H9 (cell line): ENCODE measurements at regions not wholly inside any gene's neighbourhood (a gene's known extent, or its start where the extent isn't known, plus 50 kb on each side); places are given as distances from the start of the nearest gene placed in this dataset.

Experiments
- DNase-seq: peaks from one replicate; pipeline ENCODE4 v3.0.0-alpha.2; 2017
- H2AFZ ChIP-seq: one replicate; pipeline ENCODE4 v1.6.1; 2013; ENCODE audit warnings: mild to moderate bottlenecking, low read length, control low read depth, moderate library complexity
- H2AK5ac ChIP-seq: 2 replicates; pipeline ENCODE4 v1.6.1; 2013; ENCODE audit warnings: low read length, control low read depth, mixed read lengths; ENCODE audit not compliant: insufficient read length
- H2BK120ac ChIP-seq: one replicate; pipeline ENCODE4 v1.6.1; 2013; ENCODE audit warnings: low read depth, mild to moderate bottlenecking, low read length, control low read depth, inconsistent platforms; ENCODE audit not compliant: poor library complexity, severe bottlenecking
- H2BK12ac ChIP-seq: 2 replicates; pipeline ENCODE4 v1.6.1; 2013; ENCODE audit warnings: low read length, control low read depth, mixed read lengths, low read depth; ENCODE audit not compliant: insufficient read length
- H2BK15ac ChIP-seq: 2 replicates; pipeline ENCODE4 v1.6.1; 2013; ENCODE audit warnings: low read depth, low read length, control low read depth
- H2BK20ac ChIP-seq: one replicate; pipeline ENCODE4 v1.6.1; 2013; ENCODE audit warnings: low read depth, mild to moderate bottlenecking, low read length, control low read depth, inconsistent platforms; ENCODE audit not compliant: poor library complexity, severe bottlenecking
- H2BK5ac ChIP-seq: 2 replicates; pipeline ENCODE4 v1.6.1; 2013; ENCODE audit warnings: low read length, control low read depth, mixed read lengths; ENCODE audit not compliant: insufficient read length
- H3K14ac ChIP-seq: 2 replicates; pipeline ENCODE4 v1.6.1; 2013; ENCODE audit warnings: low read length, control low read depth; ENCODE audit not compliant: insufficient read depth
- H3K18ac ChIP-seq: 2 replicates; pipeline ENCODE4 v1.6.1; 2013; ENCODE audit warnings: low read depth, mild to moderate bottlenecking, mixed read lengths, low read length, control low read depth; ENCODE audit not compliant: insufficient read length
- H3K23ac ChIP-seq: 2 replicates; pipeline ENCODE4 v1.6.1; 2013; ENCODE audit warnings: low read length, control low read depth, mixed read lengths, low read depth; ENCODE audit not compliant: insufficient read length
- H3K23me2 ChIP-seq: 2 replicates; pipeline ENCODE4 v1.6.1; 2013; ENCODE audit warnings: low read depth, mild to moderate bottlenecking, mixed read lengths, low read length, control low read depth; ENCODE audit not compliant: insufficient read length, poor library complexity, severe bottlenecking
- H3K27ac ChIP-seq: 2 replicates; pipeline ENCODE4 v1.5.1; 2013; ENCODE audit warnings: low read length, control low read depth, mixed read lengths, low read depth; ENCODE audit not compliant: insufficient read length
- H3K27me3 ChIP-seq: 2 replicates; pipeline ENCODE4 v1.6.1; 2013; ENCODE audit warnings: low read length, control low read depth, inconsistent platforms; ENCODE audit not compliant: insufficient read depth
- H3K4ac ChIP-seq: 2 replicates; pipeline ENCODE4 v1.6.1; 2013; ENCODE audit warnings: low read depth, mild to moderate bottlenecking, control low read depth, inconsistent platforms, low read length, moderate library complexity
- H3K4me1 ChIP-seq: 2 replicates; pipeline ENCODE4 v1.6.1; 2013; ENCODE audit warnings: low read length, control low read depth, inconsistent platforms; ENCODE audit not compliant: insufficient read depth
- H3K4me2 ChIP-seq: 2 replicates; pipeline ENCODE4 v1.6.1; 2013; ENCODE audit warnings: low read length, control low read depth, mixed read lengths; ENCODE audit not compliant: insufficient read length, insufficient read depth
- H3K56ac ChIP-seq: 2 replicates; pipeline ENCODE4 v1.6.1; 2013; ENCODE audit warnings: low read depth, mild to moderate bottlenecking, mixed read lengths, low read length, control low read depth; ENCODE audit not compliant: insufficient read length
- H3K79me1 ChIP-seq: 2 replicates; pipeline ENCODE4 v1.6.1; 2013; ENCODE audit warnings: low read depth, mild to moderate bottlenecking, moderate library complexity, low read length, control low read depth, inconsistent platforms; ENCODE audit not compliant: insufficient read depth, poor library complexity, severe bottlenecking
- H3K79me2 ChIP-seq: 2 replicates; pipeline ENCODE4 v1.6.1; 2013; ENCODE audit warnings: low read length, control low read depth, inconsistent platforms; ENCODE audit not compliant: insufficient read depth
- H3K9ac ChIP-seq: 2 replicates; pipeline ENCODE4 v1.6.1; 2013; ENCODE audit warnings: low read length, control low read depth, mixed read lengths; ENCODE audit not compliant: insufficient read length; ENCODE audit errors: extremely low read depth
- H3K9me3 ChIP-seq: one replicate; pipeline ENCODE4 v1.6.1; 2013; ENCODE audit warnings: low read depth, low read length, inconsistent platforms; ENCODE audit not compliant: control insufficient read depth
- H3T11ph ChIP-seq: one replicate; pipeline ENCODE4 v1.6.1; 2013; ENCODE audit warnings: mild to moderate bottlenecking, low read length, control low read depth, inconsistent platforms
- H4K20me1 ChIP-seq: one replicate; pipeline ENCODE4 v1.6.1; 2013; ENCODE audit not compliant: control insufficient read depth, insufficient read length, insufficient read depth
- H4K5ac ChIP-seq: 2 replicates; pipeline ENCODE4 v1.6.1; 2013; ENCODE audit warnings: low read depth, mild to moderate bottlenecking, mixed read lengths, low read length, control low read depth; ENCODE audit not compliant: insufficient read length
- H4K8ac ChIP-seq: replicated peaks from 2 replicates; pipeline ENCODE4 v1.6.1; 2013; ENCODE audit warnings: low read length, control low read depth, mixed read lengths, low read depth; ENCODE audit not compliant: insufficient read length
- H4K91ac ChIP-seq: 2 replicates; pipeline ENCODE4 v1.6.1; 2013; ENCODE audit warnings: low read depth, mild to moderate bottlenecking, moderate library complexity, mixed read lengths, low read length, control low read depth; ENCODE audit not compliant: insufficient read length
- H3K27ac Mint-ChIP-seq, 3 experiments: 2 replicates in 2 of 3; 3 replicates in 1 of 3; pipeline ENCODE4 v1.8.0; 2020 to 2021; ENCODE audit warnings: mixed read lengths in 3 of 3, mild to moderate bottlenecking in 1 of 3, moderate library complexity in 1 of 3
- H3K27me3 Mint-ChIP-seq: 2 replicates; pipeline ENCODE4 v1.8.0; 2021; ENCODE audit warnings: low read depth, mild to moderate bottlenecking, moderate library complexity, mixed read lengths
- H3K36me3 Mint-ChIP-seq, 3 experiments: 2 replicates in 2 of 3; 3 replicates in 1 of 3; pipeline ENCODE4 v1.8.0; 2020 to 2021; ENCODE audit warnings: low read depth in 3 of 3, mixed read lengths in 3 of 3; ENCODE audit not compliant: insufficient read depth in 1 of 3
- H3K4me1 Mint-ChIP-seq, 2 experiments: 2 replicates each; pipeline ENCODE4 v1.8.0; 2020; ENCODE audit warnings: mixed read lengths in 2 of 2
- H3K4me3 Mint-ChIP-seq, 2 experiments: 2 replicates in 1 of 2; 3 replicates in 1 of 2; pipeline ENCODE4 v1.8.0; 2020 to 2021; ENCODE audit warnings: mild to moderate bottlenecking in 2 of 2, mixed read lengths in 2 of 2, moderate library complexity in 1 of 2
- H3K9me3 Mint-ChIP-seq, 2 experiments: 2 replicates in 1 of 2; 3 replicates in 1 of 2; pipeline ENCODE4 v1.8.0; 2020; ENCODE audit warnings: mild to moderate bottlenecking in 2 of 2, mixed read lengths in 2 of 2, moderate library complexity in 1 of 2
- CTCF ChIP-seq: fragments of 200-600 bp; sonication (generic); conservative IDR thresholded peaks from 3 replicates; pipeline ENCODE4 v1.8.0; 2021; ENCODE audit warnings: antibody characterized with exemption, mild to moderate bottlenecking
- WGBS: extraction: QIAGEN DNeasy Blood & Tissue Kit; methylation state at CpG from one replicate; pipeline ENCODE4 v1.1.7; 2013; ENCODE audit warnings: missing lambda C conversion rate, low lambda C conversion rate, mixed read lengths; ENCODE audit not compliant: insufficient read length; ENCODE audit errors: extremely low coverage; 5-methylcytosine and 5-hydroxymethylcytosine counted together

GRCh38 chr12:19981944-19982343 lies 386.4 kb upstream of the PDE3A start:
- H3K27ac ChIP-seq = no peak overlapping the region
- H2BK15ac ChIP-seq = no peak overlapping the region
- no peaks in the 10 kb centered on the region for H3K23me2 ChIP-seq
- H4K91ac ChIP-seq = no peak overlapping the region
- no peak overlapping the region for H3K14ac ChIP-seq
- H3T11ph ChIP-seq = no peak overlapping the region
- H2AK5ac ChIP-seq = no peak overlapping the region
- no peaks in the 10 kb centered on the region for H3K79me1 ChIP-seq
- no peaks in the 10 kb centered on the region for H3K79me2 ChIP-seq
- H3K9me3 ChIP-seq = no peaks in the 10 kb centered on the region
- H4K20me1 ChIP-seq = no peaks in the 10 kb centered on the region
- H2BK120ac ChIP-seq = no peak overlapping the region
- Mint-ChIP-seq H3K9me3 (no peaks in the 10 kb centered on the region), H3K4me3 (no peak overlapping the region), H3K4me1 (no peaks in the 10 kb centered on the region), H3K27ac (no peak overlapping the region), H3K36me3 (no peaks in the 10 kb centered on the region), H3K27me3 (no peaks in the 10 kb centered on the region)
- no peak overlapping the region for H3K9ac ChIP-seq
- TF ChIP-seq CTCF = no peak
- H3K23ac ChIP-seq = no peak overlapping the region
- no peak overlapping the region for H2BK5ac ChIP-seq
- H4K5ac ChIP-seq = no peak overlapping the region
- no peak overlapping the region for H3K4me2 ChIP-seq
- no peak overlapping the region for H2AFZ ChIP-seq
- H4K8ac ChIP-seq = no peak overlapping the region
- no peak overlapping the region for H3K56ac ChIP-seq
- no peak overlapping the region for H3K18ac ChIP-seq
- no peaks in the 10 kb centered on the region for H3K4me1 ChIP-seq
- no peak overlapping the region for H2BK12ac ChIP-seq
- no peak for DNase-seq
- H3K27me3 ChIP-seq = no peaks in the 10 kb centered on the region
- WGBS = no CpG with 5 or more reads among the region's 2 CpGs
- no peak overlapping the region for H2BK20ac ChIP-seq
- no peak overlapping the region for H3K4ac ChIP-seq
